GM21786 (cell line): ENCODE measurements at regions not wholly inside any gene's neighbourhood (a gene's known extent, or its start where the extent isn't known, plus 50 kb on each side); places are given as distances from the start of the nearest gene placed in this dataset.

Experiments
- ATAC-seq: cut with Tn5 transposase; IDR thresholded peaks from one replicate; pipeline ENCODE4 v1.9.1; 2021; ENCODE audit not compliant: unreplicated experiment

GRCh38 chrX:64456828-64457227 lies 61.6 kb upstream of the MTMR8 start:
- ATAC-seq = peak; percentile 62

- ATAC-seq = no peak
Observed at GRCh38 chrX:64447207-64447606, 52.0 kb upstream of the MTMR8 start.
